ENCODE measurements at regions not wholly inside any gene's neighbourhood (a gene's known extent, or its start where the extent isn't known, plus 50 kb on each side); places are given as distances from the start of the nearest gene placed in this dataset.

- no peak overlapping the region for H3K4me3 Mint-ChIP-seq (ENCODE audit: unreplicated experiment)
- H3K27ac Mint-ChIP-seq (ENCODE audit: unreplicated experiment) = no peak overlapping the region
- no peaks in the 10 kb centered on the region for H3K9me3 Mint-ChIP-seq (ENCODE audit: unreplicated experiment)
- peaks cover 2% of the 10 kb centered on the region for H3K4me1 Mint-ChIP-seq (ENCODE audit: low read depth, unreplicated experiment)
- H3K36me3 Mint-ChIP-seq (ENCODE audit: unreplicated experiment) = no peaks in the 10 kb centered on the region
- TF ChIP-seq, protein P1, sequence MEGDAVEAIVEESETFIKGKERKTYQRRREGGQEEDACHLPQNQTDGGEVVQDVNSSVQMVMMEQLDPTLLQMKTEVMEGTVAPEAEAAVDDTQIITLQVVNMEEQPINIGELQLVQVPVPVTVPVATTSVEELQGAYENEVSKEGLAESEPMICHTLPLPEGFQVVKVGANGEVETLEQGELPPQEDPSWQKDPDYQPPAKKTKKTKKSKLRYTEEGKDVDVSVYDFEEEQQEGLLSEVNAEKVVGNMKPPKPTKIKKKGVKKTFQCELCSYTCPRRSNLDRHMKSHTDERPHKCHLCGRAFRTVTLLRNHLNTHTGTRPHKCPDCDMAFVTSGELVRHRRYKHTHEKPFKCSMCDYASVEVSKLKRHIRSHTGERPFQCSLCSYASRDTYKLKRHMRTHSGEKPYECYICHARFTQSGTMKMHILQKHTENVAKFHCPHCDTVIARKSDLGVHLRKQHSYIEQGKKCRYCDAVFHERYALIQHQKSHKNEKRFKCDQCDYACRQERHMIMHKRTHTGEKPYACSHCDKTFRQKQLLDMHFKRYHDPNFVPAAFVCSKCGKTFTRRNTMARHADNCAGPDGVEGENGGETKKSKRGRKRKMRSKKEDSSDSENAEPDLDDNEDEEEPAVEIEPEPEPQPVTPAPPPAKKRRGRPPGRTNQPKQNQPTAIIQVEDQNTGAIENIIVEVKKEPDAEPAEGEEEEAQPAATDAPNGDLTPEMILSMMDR (IDR thresholded peaks at IDR 0.05; ENCODE audit: partially characterized antibody, unreplicated experiment) = no peak
- H3K27me3 Mint-ChIP-seq (ENCODE audit: unreplicated experiment) = peaks cover 4% of the 10 kb centered on the region
- DNase-seq = no peak
Measured at GRCh38 chr16:86186313-86186712, 287.4 kb downstream of the IRF8 start.

GRCh38 chr16:86189934-86190333, 291.0 kb downstream of the IRF8 start:
- peaks cover 4% of the 10 kb centered on the region for H3K27me3 Mint-ChIP-seq (ENCODE audit: unreplicated experiment)
- H3K27ac Mint-ChIP-seq (ENCODE audit: unreplicated experiment) = no peak overlapping the region
- H3K4me1 Mint-ChIP-seq (ENCODE audit: low read depth, unreplicated experiment) = peaks cover 2% of the 10 kb centered on the region
- TF ChIP-seq, protein P1 (IDR thresholded peaks at IDR 0.05; ENCODE audit: partially characterized antibody, unreplicated experiment) = no peak
- no peaks in the 10 kb centered on the region for H3K9me3 Mint-ChIP-seq (ENCODE audit: unreplicated experiment)
- H3K4me3 Mint-ChIP-seq (ENCODE audit: unreplicated experiment) = no peak overlapping the region
- no peak for DNase-seq
- no peaks in the 10 kb centered on the region for H3K36me3 Mint-ChIP-seq (ENCODE audit: unreplicated experiment)

- Mint-ChIP-seq H3K9me3 (ENCODE audit: unreplicated experiment) (no peaks in the 10 kb centered on the region), H3K27ac (ENCODE audit: unreplicated experiment) (no peak overlapping the region), H3K4me3 (ENCODE audit: unreplicated experiment) (no peak overlapping the region), H3K4me1 (ENCODE audit: low read depth, unreplicated experiment) (peaks cover 2% of the 10 kb centered on the region), H3K36me3 (ENCODE audit: unreplicated experiment) (no peaks in the 10 kb centered on the region), H3K27me3 (ENCODE audit: unreplicated experiment) (peaks cover 4% of the 10 kb centered on the region)
- no peak for DNase-seq
- TF ChIP-seq, protein P1 (IDR thresholded peaks at IDR 0.05; ENCODE audit: partially characterized antibody, unreplicated experiment) = no peak
Measured at GRCh38 chr16:86191663-86192062, 292.7 kb downstream of the IRF8 start.

DNA sequence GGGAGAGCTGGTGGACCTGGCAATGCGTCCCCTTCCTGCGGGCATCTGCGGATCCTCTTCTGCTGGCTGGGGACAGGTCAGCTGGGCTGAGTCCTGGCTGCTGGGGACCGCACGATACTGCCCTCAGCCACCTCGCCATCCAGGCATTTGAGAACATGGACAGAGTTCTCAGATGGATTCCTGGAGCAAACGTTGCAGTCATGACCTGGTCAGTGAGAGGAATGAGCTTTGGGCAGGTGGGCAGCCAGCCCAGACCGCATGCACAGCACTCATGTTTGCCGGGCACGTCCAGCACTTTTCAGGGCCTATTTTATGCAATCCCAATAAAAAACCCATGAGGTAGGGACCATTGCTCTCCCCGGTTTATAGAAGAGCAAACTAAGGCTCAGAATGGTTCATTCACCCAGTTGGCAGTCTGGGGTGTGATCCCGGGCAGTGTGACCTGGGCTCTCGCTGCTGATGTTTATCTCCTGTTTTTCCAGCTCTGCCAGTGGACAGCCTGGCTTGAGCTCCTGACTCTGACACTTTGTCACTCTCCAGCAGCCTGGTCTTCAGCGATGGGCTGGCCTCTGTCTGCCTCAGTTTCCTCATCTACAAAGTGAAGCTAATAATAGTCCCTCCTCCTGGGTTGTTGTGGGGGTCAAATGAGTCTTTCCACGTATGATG, 294.7 kb downstream of the IRF8 start:
- Mint-ChIP-seq H3K27ac (ENCODE audit: unreplicated experiment) (no peak overlapping the region), H3K9me3 (ENCODE audit: unreplicated experiment) (no peaks in the 10 kb centered on the region), H3K36me3 (ENCODE audit: unreplicated experiment) (no peaks in the 10 kb centered on the region), H3K4me1 (ENCODE audit: low read depth, unreplicated experiment) (peaks cover 2% of the 10 kb centered on the region), H3K27me3 (ENCODE audit: unreplicated experiment) (peaks cover 4% of the 10 kb centered on the region), H3K4me3 (ENCODE audit: unreplicated experiment) (no peak overlapping the region)
- DNase-seq = no peak
- TF ChIP-seq, protein P1 (IDR thresholded peaks at IDR 0.05; ENCODE audit: partially characterized antibody, unreplicated experiment) = no peak

GRCh38 chr16:86195863-86196630, 297.1 kb downstream of the IRF8 start:
- TF ChIP-seq, protein P1 (IDR thresholded peaks at IDR 0.05; ENCODE audit: partially characterized antibody, unreplicated experiment) = no peak
- Mint-ChIP-seq H3K4me3 (ENCODE audit: unreplicated experiment) (no peak overlapping the region), H3K36me3 (ENCODE audit: unreplicated experiment) (no peaks in the 10 kb centered on the region), H3K4me1 (ENCODE audit: low read depth, unreplicated experiment) (peaks cover 4% of the 10 kb centered on the region), H3K9me3 (ENCODE audit: unreplicated experiment) (no peaks in the 10 kb centered on the region), H3K27ac (ENCODE audit: unreplicated experiment) (no peak overlapping the region), H3K27me3 (ENCODE audit: unreplicated experiment) (peaks cover 2% of the 10 kb centered on the region)
- DNase-seq = no peak

All from glutamatergic neuron (in vitro differentiated cells).